ENCODE measurements at regions not wholly inside any gene's neighbourhood (a gene's known extent, or its start where the extent isn't known, plus 50 kb on each side); places are given as distances from the start of the nearest gene placed in this dataset.

GRCh38 chr20:23160536-23161243, 74.6 kb upstream of the CD93 start:
- no peaks in the 10 kb centered on the region for H3K27me3 ChIP-seq (ENCODE audit: control insufficient read depth, insufficient read depth, low read length)
- H3K9me3 ChIP-seq (ENCODE audit: control insufficient read depth, low read depth, low read length): no peaks in the 10 kb centered on the region
- H3K4me3 ChIP-seq (ENCODE audit: low read length): no peak overlapping the region
- no peak overlapping the region for H3K9ac ChIP-seq (ENCODE audit: low read length)
- H3K4me1 ChIP-seq (ENCODE audit: control insufficient read depth, low read depth, low read length): peaks cover 11% of the 10 kb centered on the region
- H3K27ac ChIP-seq (ENCODE audit: low read length): no peak overlapping the region
- H3K36me3 ChIP-seq (ENCODE audit: control insufficient read depth, low read depth, low read length): no peaks in the 10 kb centered on the region

DNA sequence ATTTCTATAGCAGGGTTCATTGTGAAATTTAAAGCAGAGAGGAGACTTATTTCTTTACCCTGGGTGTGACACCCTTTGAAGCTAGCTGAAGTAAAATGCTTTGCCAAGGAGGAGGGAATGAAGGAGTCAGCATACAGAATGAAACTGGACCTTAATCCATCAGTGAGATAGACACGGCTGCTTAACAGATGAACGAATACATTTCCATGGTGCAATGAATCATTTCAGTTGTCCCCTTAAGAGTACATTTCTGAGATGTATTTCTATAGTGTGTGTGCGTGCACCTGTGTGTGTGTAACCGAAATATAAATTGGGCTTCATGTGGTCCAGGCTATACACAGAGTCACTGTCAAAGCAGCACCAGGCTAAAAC, 73.8 kb upstream of the CD93 start:
- Histone ChIP-seq H3K27me3 (ENCODE audit: control insufficient read depth, insufficient read depth, low read length) (no peaks in the 10 kb centered on the region), H3K4me1 (ENCODE audit: control insufficient read depth, low read depth, low read length) (peaks cover 15% of the 10 kb centered on the region), H3K9ac (ENCODE audit: low read length) (no peak overlapping the region), H3K4me3 (ENCODE audit: low read length) (no peak overlapping the region), H3K9me3 (ENCODE audit: control insufficient read depth, low read depth, low read length) (no peaks in the 10 kb centered on the region), H3K27ac (ENCODE audit: low read length) (no peak overlapping the region), H3K36me3 (ENCODE audit: control insufficient read depth, low read depth, low read length) (no peaks in the 10 kb centered on the region)

DNA sequence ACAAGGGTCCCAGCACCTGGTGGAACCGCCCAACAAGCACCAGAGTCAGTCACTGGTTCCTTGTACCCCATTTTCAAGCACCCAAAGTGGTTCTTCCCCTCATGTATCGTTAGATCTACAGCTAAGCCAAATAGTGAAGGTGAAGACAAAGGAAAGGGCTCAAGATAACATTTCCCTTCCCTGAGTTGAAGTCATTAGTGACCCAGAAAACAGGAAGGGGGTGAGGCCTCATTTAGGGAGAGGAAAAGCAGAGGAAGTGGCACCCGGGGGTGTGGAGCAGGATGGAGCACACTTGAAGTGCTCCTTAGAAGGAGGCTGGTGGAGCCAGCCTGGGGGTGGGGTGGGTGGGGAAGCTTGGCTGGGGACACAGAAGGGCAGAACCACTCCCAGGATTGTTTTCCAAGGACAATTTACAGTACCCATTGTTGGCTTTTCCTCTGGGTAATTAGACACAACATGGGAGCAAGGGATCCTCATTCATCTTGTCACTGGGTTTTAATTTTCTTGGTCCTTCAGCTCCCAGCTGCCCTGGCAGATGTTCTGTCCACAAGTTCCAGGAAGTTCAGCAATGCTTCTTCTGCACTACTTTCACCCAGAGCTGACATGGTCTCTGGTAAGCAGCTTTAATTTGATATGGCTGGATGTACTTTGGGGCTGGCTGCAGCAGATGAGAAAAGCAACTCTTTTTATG, 73.3 kb upstream of the CD93 start:
- H3K36me3 ChIP-seq (ENCODE audit: control insufficient read depth, low read depth, low read length): no peaks in the 10 kb centered on the region
- no peaks in the 10 kb centered on the region for H3K27me3 ChIP-seq (ENCODE audit: control insufficient read depth, insufficient read depth, low read length)
- no peak overlapping the region for H3K4me3 ChIP-seq (ENCODE audit: low read length)
- H3K9ac ChIP-seq (ENCODE audit: low read length): no peak overlapping the region
- H3K4me1 ChIP-seq (ENCODE audit: control insufficient read depth, low read depth, low read length): peaks cover 16% of the 10 kb centered on the region
- no peak overlapping the region for H3K27ac ChIP-seq (ENCODE audit: low read length)
- no peaks in the 10 kb centered on the region for H3K9me3 ChIP-seq (ENCODE audit: control insufficient read depth, low read depth, low read length)

DNA sequence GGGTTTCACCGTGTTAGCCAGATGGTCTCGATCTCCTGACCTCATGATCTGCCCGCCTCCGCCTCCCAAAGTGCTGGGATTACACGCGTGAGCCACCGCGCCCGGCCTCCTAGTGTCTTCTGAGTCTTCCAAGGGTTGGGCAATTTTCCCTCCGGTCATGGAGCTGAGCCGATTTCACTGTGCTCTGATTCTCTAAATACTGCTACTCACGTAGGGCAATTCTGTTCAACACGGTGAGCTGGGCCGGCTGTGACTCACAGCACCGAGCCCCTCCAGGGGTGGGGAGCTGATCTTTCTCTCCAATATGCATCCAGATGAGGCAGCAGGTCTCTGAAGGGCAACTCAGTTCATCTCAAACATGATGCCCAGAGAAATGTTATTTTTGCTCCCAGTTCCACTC, 71.6 kb upstream of the CD93 start:
- Histone ChIP-seq H3K27ac (ENCODE audit: low read length) (no peak overlapping the region), H3K9ac (ENCODE audit: low read length) (no peak overlapping the region), H3K36me3 (ENCODE audit: control insufficient read depth, low read depth, low read length) (no peaks in the 10 kb centered on the region), H3K4me1 (ENCODE audit: control insufficient read depth, low read depth, low read length) (peaks cover 16% of the 10 kb centered on the region), H3K4me3 (ENCODE audit: low read length) (no peak overlapping the region), H3K9me3 (ENCODE audit: control insufficient read depth, low read depth, low read length) (no peaks in the 10 kb centered on the region), H3K27me3 (ENCODE audit: control insufficient read depth, insufficient read depth, low read length) (no peaks in the 10 kb centered on the region)

DNA sequence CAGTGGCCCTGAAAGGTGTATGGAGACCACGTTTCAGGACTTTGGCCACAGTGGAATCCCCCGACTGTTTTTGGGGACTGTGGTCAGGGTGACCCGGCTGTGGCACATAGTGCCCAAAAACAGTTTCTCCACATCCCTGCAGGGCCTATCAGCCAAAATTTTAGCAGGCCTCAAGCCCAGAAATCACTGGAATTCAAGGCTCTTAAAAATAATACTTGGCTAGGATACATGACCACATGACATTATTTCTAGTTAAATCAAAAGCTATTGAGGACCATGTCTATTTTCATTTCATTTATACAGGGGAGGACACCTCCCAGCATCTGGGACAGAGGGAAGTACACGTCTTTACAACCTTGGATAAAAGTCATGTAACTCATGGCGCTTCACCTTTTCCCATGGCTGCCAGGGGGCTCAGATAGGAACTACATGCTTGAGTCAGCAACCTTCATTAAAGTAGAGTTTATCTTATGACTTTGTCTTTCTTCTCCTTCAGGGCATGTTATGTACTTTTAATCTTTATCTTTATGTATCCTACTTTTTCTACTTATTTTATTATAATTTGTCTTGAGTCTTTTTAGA, 70.8 kb upstream of the CD93 start:
- no peak overlapping the region for H3K4me3 ChIP-seq (ENCODE audit: low read length)
- no peak overlapping the region for H3K9ac ChIP-seq (ENCODE audit: low read length)
- H3K36me3 ChIP-seq (ENCODE audit: control insufficient read depth, low read depth, low read length): no peaks in the 10 kb centered on the region
- no peaks in the 10 kb centered on the region for H3K27me3 ChIP-seq (ENCODE audit: control insufficient read depth, insufficient read depth, low read length)
- H3K4me1 ChIP-seq (ENCODE audit: control insufficient read depth, low read depth, low read length): peaks cover 16% of the 10 kb centered on the region
- no peak overlapping the region for H3K27ac ChIP-seq (ENCODE audit: low read length)
- H3K9me3 ChIP-seq (ENCODE audit: control insufficient read depth, low read depth, low read length): no peaks in the 10 kb centered on the region

GRCh38 chr20:23156170-23156841, 70.2 kb upstream of the CD93 start:
- no peak overlapping the region for H3K4me3 ChIP-seq (ENCODE audit: low read length)
- no peak overlapping the region for H3K27ac ChIP-seq (ENCODE audit: low read length)
- H3K9ac ChIP-seq (ENCODE audit: low read length): no peak overlapping the region
- H3K4me1 ChIP-seq (ENCODE audit: control insufficient read depth, low read depth, low read length): peaks cover 18% of the 10 kb centered on the region
- no peaks in the 10 kb centered on the region for H3K36me3 ChIP-seq (ENCODE audit: control insufficient read depth, low read depth, low read length)
- H3K27me3 ChIP-seq (ENCODE audit: control insufficient read depth, insufficient read depth, low read length): no peaks in the 10 kb centered on the region
- H3K9me3 ChIP-seq (ENCODE audit: control insufficient read depth, low read depth, low read length): no peaks in the 10 kb centered on the region

DNA sequence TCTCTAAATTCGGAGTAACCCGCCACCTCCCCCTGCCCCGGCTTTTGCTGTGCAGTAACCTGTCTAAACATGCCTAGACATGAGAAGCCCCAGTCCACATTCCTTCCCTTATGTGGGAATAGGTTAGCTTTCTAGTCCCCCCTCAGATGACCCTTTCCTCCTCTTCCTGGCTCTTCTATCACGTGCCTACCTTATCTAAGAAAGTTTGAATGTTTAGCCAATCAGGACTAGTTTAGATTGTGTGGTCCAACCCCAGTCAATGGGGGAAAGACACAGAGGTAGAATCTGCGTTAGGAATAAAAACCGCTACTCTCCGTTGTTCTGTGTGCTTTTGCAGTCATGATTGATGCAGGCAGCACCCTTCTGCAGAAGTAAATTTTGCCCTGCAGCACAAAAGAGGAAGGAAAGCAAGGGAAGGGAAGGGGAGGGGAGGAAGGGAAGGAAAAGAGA, 69.0 kb upstream of the CD93 start:
- no peaks in the 10 kb centered on the region for H3K9me3 ChIP-seq (ENCODE audit: control insufficient read depth, low read depth, low read length)
- no peak overlapping the region for H3K4me3 ChIP-seq (ENCODE audit: low read length)
- H3K4me1 ChIP-seq (ENCODE audit: control insufficient read depth, low read depth, low read length): peaks cover 11% of the 10 kb centered on the region
- H3K36me3 ChIP-seq (ENCODE audit: control insufficient read depth, low read depth, low read length): no peaks in the 10 kb centered on the region
- no peak overlapping the region for H3K27ac ChIP-seq (ENCODE audit: low read length)
- H3K27me3 ChIP-seq (ENCODE audit: control insufficient read depth, insufficient read depth, low read length): no peaks in the 10 kb centered on the region
- no peak overlapping the region for H3K9ac ChIP-seq (ENCODE audit: low read length)

DNA sequence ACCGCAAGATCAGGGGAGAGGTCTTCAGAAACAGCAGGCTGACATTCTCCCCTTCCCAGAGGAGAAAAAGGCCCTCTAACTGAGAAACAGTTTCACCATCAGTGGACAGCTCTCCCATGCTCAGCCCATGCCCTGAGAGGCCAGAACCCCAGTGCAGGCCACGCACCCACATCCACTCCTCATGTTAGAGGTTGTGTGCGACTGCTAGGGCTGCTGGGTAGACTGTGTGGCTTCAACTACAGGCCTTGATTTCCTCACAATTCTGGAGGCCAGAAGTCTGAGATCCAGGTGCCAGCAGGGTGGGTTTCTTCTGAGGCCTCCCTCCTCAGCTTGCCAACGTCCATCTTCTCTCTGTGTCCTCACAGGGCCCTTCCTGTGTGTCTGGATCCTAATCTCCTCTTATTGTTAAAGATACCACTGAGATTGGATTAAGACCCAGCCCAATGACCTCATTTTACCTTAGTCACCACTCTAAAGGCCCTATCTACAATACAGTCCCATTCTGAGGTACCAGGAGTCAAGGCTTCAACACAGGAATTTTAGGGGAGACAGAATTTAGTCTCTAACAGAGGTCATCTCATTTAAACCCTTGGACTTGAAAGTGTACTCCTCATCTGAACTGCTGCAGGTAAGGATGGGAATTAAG, 67.7 kb upstream of the CD93 start:
- peaks cover 7% of the 10 kb centered on the region for H3K4me1 ChIP-seq (ENCODE audit: control insufficient read depth, low read depth, low read length)
- no peak overlapping the region for H3K4me3 ChIP-seq (ENCODE audit: low read length)
- no peaks in the 10 kb centered on the region for H3K9me3 ChIP-seq (ENCODE audit: control insufficient read depth, low read depth, low read length)
- no peaks in the 10 kb centered on the region for H3K27me3 ChIP-seq (ENCODE audit: control insufficient read depth, insufficient read depth, low read length)
- H3K36me3 ChIP-seq (ENCODE audit: control insufficient read depth, low read depth, low read length): no peaks in the 10 kb centered on the region
- no peak overlapping the region for H3K9ac ChIP-seq (ENCODE audit: low read length)
- H3K27ac ChIP-seq (ENCODE audit: low read length): no peak overlapping the region

DNA sequence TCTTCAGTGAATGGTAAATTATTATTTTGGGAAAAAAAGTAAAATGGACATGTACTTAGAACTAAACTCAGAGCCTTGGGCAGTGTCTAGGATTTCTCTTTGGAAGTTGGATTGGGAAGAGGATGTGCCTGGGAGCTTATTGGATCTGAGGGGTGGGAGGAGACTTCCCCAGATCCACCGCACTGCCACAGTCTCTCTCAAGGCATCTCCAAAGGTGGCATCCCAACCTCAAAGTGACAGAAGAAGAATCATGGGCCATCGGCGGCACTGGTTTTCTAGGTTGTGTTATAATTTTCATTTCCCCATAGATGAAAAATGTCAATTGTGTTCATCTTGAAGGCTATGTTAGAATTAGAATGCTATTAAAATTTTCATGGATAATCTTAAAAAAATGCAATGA, 66.8 kb upstream of the CD93 start:
- Histone ChIP-seq H3K9ac (ENCODE audit: low read length) (no peak overlapping the region), H3K9me3 (ENCODE audit: control insufficient read depth, low read depth, low read length) (no peaks in the 10 kb centered on the region), H3K27me3 (ENCODE audit: control insufficient read depth, insufficient read depth, low read length) (no peaks in the 10 kb centered on the region), H3K36me3 (ENCODE audit: control insufficient read depth, low read depth, low read length) (no peaks in the 10 kb centered on the region), H3K27ac (ENCODE audit: low read length) (no peak overlapping the region), H3K4me3 (ENCODE audit: low read length) (no peak overlapping the region), H3K4me1 (ENCODE audit: control insufficient read depth, low read depth, low read length) (peaks cover 7% of the 10 kb centered on the region)

GRCh38 chr20:23152308-23152892, 66.3 kb upstream of the CD93 start:
- H3K27ac ChIP-seq (ENCODE audit: low read length): no peak overlapping the region
- H3K4me1 ChIP-seq (ENCODE audit: control insufficient read depth, low read depth, low read length): peaks cover 7% of the 10 kb centered on the region
- H3K4me3 ChIP-seq (ENCODE audit: low read length): no peak overlapping the region
- H3K9ac ChIP-seq (ENCODE audit: low read length): no peak overlapping the region
- no peaks in the 10 kb centered on the region for H3K9me3 ChIP-seq (ENCODE audit: control insufficient read depth, low read depth, low read length)
- H3K36me3 ChIP-seq (ENCODE audit: control insufficient read depth, low read depth, low read length): no peaks in the 10 kb centered on the region
- no peaks in the 10 kb centered on the region for H3K27me3 ChIP-seq (ENCODE audit: control insufficient read depth, insufficient read depth, low read length)

DNA sequence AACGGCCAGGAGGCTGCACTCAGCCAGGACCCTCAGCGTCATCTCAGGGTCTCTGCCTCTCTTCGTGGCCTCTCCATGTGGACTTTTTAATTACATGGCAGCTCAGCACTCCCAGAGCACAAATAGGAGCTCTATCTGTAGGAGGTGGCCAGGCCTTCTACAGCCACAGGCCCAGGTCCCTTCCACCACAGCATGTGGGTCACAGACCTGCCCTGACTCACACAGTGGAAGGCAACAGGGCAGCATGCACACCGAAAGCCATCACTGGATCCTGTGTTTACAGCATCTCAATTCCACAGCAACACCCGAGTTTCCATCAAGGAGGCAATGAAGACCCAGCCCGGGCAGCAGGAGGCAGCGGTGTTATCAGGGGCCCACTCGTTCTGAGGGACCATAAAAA, 65.8 kb upstream of the CD93 start:
- no peak overlapping the region for H3K9ac ChIP-seq (ENCODE audit: low read length)
- no peak overlapping the region for H3K27ac ChIP-seq (ENCODE audit: low read length)
- H3K36me3 ChIP-seq (ENCODE audit: control insufficient read depth, low read depth, low read length): no peaks in the 10 kb centered on the region
- H3K9me3 ChIP-seq (ENCODE audit: control insufficient read depth, low read depth, low read length): no peaks in the 10 kb centered on the region
- H3K27me3 ChIP-seq (ENCODE audit: control insufficient read depth, insufficient read depth, low read length): no peaks in the 10 kb centered on the region
- H3K4me1 ChIP-seq (ENCODE audit: control insufficient read depth, low read depth, low read length): peaks cover 7% of the 10 kb centered on the region
- no peak overlapping the region for H3K4me3 ChIP-seq (ENCODE audit: low read length)

All from iPS-18a (cell line).